ENCODE measurements at regions not wholly inside any gene's neighbourhood (a gene's known extent, or its start where the extent isn't known, plus 50 kb on each side); places are given as distances from the start of the nearest gene placed in this dataset.

DNA sequence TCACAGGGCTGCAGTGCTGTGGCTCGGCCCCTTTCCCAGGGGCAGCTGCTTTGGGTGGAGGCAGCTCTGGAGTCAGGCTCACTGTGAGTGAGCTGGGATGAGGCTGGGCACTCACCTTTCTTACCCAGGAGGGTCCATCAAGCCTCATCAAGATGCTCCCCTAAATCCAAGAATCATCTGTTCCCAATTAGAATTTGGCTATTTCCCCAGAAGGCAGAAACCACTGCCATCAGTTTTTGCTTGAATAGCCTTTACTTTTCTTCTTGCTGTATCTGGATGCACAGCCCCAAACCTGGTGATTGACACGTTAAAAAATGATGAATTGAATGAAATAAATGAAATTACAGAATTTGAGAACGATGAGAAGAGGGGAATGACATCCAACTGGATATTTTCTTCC, 74.3 kb upstream of the LYZL1 start:
- no peaks in the 10 kb centered on the region for H3K27me3 ChIP-seq (replicated peaks; ENCODE audit: insufficient read depth)
- H3K27ac ChIP-seq, result no peak overlapping the region
- no peaks in the 10 kb centered on the region for H3K4me1 ChIP-seq (replicated peaks)
- TF ChIP-seq, protein P1, sequence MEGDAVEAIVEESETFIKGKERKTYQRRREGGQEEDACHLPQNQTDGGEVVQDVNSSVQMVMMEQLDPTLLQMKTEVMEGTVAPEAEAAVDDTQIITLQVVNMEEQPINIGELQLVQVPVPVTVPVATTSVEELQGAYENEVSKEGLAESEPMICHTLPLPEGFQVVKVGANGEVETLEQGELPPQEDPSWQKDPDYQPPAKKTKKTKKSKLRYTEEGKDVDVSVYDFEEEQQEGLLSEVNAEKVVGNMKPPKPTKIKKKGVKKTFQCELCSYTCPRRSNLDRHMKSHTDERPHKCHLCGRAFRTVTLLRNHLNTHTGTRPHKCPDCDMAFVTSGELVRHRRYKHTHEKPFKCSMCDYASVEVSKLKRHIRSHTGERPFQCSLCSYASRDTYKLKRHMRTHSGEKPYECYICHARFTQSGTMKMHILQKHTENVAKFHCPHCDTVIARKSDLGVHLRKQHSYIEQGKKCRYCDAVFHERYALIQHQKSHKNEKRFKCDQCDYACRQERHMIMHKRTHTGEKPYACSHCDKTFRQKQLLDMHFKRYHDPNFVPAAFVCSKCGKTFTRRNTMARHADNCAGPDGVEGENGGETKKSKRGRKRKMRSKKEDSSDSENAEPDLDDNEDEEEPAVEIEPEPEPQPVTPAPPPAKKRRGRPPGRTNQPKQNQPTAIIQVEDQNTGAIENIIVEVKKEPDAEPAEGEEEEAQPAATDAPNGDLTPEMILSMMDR (IDR thresholded peaks at IDR 0.05), result no peak
- TF ChIP-seq POLR2A (IDR thresholded peaks at IDR 0.05), result no peak
- no peak for TF ChIP-seq POLR2AphosphoS5 (IDR thresholded peaks at IDR 0.05)
- H3K9me3 ChIP-seq, result no peaks in the 10 kb centered on the region
- intact Hi-C loops (cut with DNase I), result no loop called here
- DNase-seq (ENCODE audit: low spot score), result no peak
- H3K4me3 ChIP-seq, result no peak overlapping the region
- WGBS, result 91% methylated on average over 3 of the region's 3 CpGs
- no peaks in the 10 kb centered on the region for H3K36me3 ChIP-seq

DNA sequence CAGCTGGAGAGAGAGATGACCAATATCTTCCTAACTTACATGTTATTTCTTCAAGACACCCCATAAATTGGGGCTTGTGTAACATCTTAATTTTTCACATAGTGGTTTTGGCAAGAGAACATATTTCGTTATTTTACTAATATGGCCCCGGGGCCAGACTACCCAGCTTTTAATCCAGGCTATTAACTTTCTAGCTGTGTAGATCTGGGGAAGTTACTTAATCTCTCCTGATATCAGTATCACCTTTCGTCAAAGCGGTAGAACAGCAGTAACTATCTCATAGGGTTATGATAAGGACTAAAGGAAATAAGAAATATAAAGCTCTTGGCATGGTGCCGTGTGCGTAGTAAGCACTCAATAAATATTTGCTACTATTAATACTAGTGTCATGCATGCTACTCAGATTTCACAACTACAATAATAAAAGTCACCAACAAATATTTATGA, 71.6 kb upstream of the LYZL1 start:
- Histone ChIP-seq H3K27ac (no peak overlapping the region), H3K4me3 (no peak overlapping the region), H3K9me3 (no peaks in the 10 kb centered on the region), H3K36me3 (no peaks in the 10 kb centered on the region), H3K4me1 (replicated peaks) (no peaks in the 10 kb centered on the region), H3K27me3 (replicated peaks; ENCODE audit: insufficient read depth) (no peaks in the 10 kb centered on the region)
- no peak for DNase-seq (ENCODE audit: low spot score)
- TF ChIP-seq, protein P1 (IDR thresholded peaks at IDR 0.05), result no peak
- no peak for TF ChIP-seq POLR2AphosphoS5 (IDR thresholded peaks at IDR 0.05)
- intact Hi-C loops (cut with DNase I), result no loop called here
- 74% methylated on average over 6 of the region's 6 CpGs for WGBS

DNA sequence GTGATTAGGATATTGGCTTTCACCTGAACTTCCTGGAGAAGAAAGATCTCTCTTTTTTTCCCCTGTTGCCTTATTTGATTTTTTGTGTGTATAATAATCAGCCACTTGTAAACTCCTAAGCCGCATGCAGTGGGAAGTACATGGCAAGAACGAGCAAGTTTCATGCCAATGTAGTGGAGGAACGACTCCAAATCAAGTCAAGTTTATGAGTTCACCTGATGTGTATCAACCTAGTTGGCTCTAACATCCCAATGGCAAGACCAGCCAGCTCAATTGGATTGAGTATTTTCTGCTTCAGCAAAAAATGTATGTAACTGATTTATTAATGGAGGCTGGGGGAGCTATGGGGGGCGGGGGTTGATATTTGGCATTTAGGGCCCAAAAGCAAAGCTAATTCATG, 65.5 kb upstream of the LYZL1 start:
- H3K27ac ChIP-seq, result no peak overlapping the region
- intact Hi-C loops (cut with DNase I), result no loop called here
- no peaks in the 10 kb centered on the region for H3K9me3 ChIP-seq
- peak; percentile 53 for DNase-seq (ENCODE audit: low spot score)
- WGBS, result 20% methylated on average over 4 of the region's 4 CpGs
- no peaks in the 10 kb centered on the region for H3K36me3 ChIP-seq
- no peaks in the 10 kb centered on the region for H3K4me1 ChIP-seq (replicated peaks)
- no peaks in the 10 kb centered on the region for H3K27me3 ChIP-seq (replicated peaks; ENCODE audit: insufficient read depth)
- no peak overlapping the region for H3K4me3 ChIP-seq
- TF ChIP-seq, protein P1 (IDR thresholded peaks at IDR 0.05), result no peak
- TF ChIP-seq POLR2AphosphoS5 (IDR thresholded peaks at IDR 0.05), result peak; percentile 82
- no peak for TF ChIP-seq POLR2A (IDR thresholded peaks at IDR 0.05)

DNA sequence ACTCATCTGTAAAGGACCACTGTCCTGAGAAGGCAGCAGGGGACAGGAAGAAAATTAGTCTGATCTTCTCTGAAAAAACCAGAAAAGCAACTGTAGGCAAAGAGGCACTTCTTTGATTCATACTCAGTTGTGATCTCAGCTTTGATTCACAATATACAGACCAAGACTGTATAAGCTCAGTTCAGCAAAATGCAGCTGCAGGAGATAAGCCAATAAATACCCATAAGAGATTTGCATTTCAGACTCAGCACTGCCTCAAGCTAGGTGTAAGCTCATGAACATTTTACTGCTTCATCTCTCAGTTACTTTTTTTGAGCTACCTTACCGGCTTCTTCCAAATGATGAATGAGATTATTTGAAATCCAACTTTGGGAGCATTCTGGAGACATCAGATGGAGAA, 64.2 kb upstream of the LYZL1 start:
- H3K27me3 ChIP-seq (replicated peaks; ENCODE audit: insufficient read depth), result no peaks in the 10 kb centered on the region
- TF ChIP-seq POLR2A (IDR thresholded peaks at IDR 0.05), result no peak
- TF ChIP-seq POLR2AphosphoS5 (IDR thresholded peaks at IDR 0.05), result no peak
- TF ChIP-seq, protein P1 (IDR thresholded peaks at IDR 0.05), result no peak
- 35% methylated on average over 1 of the region's 1 CpG for WGBS

DNA sequence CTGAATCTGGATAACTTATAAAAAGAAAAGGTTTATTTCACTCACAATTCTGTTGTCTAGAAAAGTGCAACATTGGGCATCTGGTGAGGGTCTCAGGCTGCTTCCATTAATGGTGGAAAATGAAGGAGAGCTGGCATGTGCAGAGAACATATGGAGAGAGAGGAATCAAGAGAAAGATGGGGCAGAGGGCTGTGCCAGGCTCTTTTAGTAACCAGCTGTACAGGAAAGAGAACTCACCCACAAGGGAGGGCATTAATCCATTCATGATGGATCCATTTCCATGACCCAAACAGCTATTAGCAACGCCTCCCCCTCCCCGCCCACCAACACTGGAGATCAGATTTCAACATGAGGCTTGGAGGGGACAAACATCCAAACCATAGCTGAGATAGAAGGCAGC, 61.7 kb upstream of the LYZL1 start:
- H3K4me3 ChIP-seq, result no peak overlapping the region
- H3K4me1 ChIP-seq (replicated peaks), result no peaks in the 10 kb centered on the region
- no peaks in the 10 kb centered on the region for H3K9me3 ChIP-seq
- no peaks in the 10 kb centered on the region for H3K36me3 ChIP-seq
- no peak for DNase-seq (ENCODE audit: low spot score)
- H3K27ac ChIP-seq, result no peak overlapping the region
- intact Hi-C loops (cut with DNase I), result no loop called here
- TF ChIP-seq, protein P1 (IDR thresholded peaks at IDR 0.05), result no peak
- no peak for TF ChIP-seq POLR2A (IDR thresholded peaks at IDR 0.05)
- TF ChIP-seq POLR2AphosphoS5 (IDR thresholded peaks at IDR 0.05), result no peak
- WGBS, result 72% methylated on average over 2 of the region's 2 CpGs
- H3K27me3 ChIP-seq (replicated peaks; ENCODE audit: insufficient read depth), result no peaks in the 10 kb centered on the region

More for the DNA sequence above, 64.2 kb upstream of the LYZL1 start:
- Histone ChIP-seq H3K36me3 (no peaks in the 10 kb centered on the region), H3K4me1 (replicated peaks) (no peaks in the 10 kb centered on the region), H3K9me3 (no peaks in the 10 kb centered on the region), H3K27ac (no peak overlapping the region), H3K4me3 (no peak overlapping the region)
- DNase-seq (ENCODE audit: low spot score), result no peak
- intact Hi-C loops (cut with DNase I), result no loop called here
